ENCODE measurements at regions not wholly inside any gene's neighbourhood (a gene's known extent, or its start where the extent isn't known, plus 50 kb on each side); places are given as distances from the start of the nearest gene placed in this dataset.

DNA sequence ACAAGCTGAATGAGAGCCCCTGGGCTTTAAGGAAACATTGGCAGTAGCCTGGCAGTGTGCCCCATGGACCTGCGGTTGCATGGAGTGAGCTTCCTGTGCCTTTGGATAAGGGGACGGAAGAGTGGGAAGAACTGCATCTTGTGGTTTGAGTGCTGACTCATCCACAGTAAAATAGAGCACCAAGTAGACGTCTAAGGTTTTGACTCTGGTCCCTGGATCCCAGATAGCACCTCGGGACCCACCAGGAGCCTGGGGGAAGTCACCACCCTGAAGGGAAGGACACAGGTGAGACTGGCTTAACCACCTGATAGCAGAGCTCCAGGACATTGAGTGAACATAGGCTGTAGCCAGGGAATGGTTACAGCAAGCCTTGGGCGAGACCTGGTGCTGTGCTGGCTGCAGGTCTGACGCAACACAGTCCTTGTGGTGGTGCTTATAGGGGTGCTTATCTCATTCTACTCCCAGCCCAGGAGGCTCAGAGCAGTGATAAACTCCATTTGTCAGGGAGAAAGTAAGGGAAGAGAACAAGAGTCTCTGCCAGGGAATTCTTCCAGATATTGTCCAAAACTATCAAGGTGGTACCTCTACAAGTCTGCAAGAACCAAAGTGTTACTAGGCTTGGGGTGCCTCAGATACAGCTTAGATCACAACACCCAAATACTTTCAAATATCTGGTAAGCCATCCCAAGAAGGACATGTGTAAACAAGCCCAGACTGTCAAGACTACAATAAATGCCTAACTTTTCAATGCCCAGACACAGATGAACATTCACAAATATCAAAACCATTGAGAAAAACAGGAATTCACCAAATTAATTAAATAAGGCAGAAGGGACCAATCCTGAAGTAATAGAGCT lies 123.6 kb upstream of the TET2 start:
- Histone ChIP-seq H3K9ac (ENCODE audit: insufficient read depth in 1 of 2, low read length in 2 of 2) (no peak overlapping the region), H3K4me1 (ENCODE audit: control insufficient read depth in 5 of 5, insufficient read depth in 5 of 5, low read length in 5 of 5) (peaks cover 0 to 3% (median 0%) of the 10 kb centered on the region in 5 donors), H3K4me3 (no peak overlapping the region), H3K27ac (ENCODE audit: low read depth in 1 of 2, low read length in 1 of 2) (no peak overlapping the region), H3K36me3 (ENCODE audit: control insufficient read depth in 4 of 4, insufficient read depth in 4 of 4, low read length in 4 of 4) (no peaks in the 10 kb centered on the region), H3K9me3 (ENCODE audit: control insufficient read depth in 4 of 4, insufficient read depth in 3 of 4, low read length in 3 of 4) (peaks cover 0 to 6% (median 1%) of the 10 kb centered on the region in 4 donors), H3K27me3 (ENCODE audit: control insufficient read depth in 3 of 3, insufficient read depth in 3 of 3, low read length in 2 of 3) (no peaks in the 10 kb centered on the region)
- DNase-seq (no peak), ATAC-seq (ENCODE audit: insufficient read depth, low FRiP score) (peak; percentile 66)
- WGBS, 2 donors = 39 to 41% methylated on average over 6 of the region's 6 CpGs
- TF ChIP-seq, protein P1, sequence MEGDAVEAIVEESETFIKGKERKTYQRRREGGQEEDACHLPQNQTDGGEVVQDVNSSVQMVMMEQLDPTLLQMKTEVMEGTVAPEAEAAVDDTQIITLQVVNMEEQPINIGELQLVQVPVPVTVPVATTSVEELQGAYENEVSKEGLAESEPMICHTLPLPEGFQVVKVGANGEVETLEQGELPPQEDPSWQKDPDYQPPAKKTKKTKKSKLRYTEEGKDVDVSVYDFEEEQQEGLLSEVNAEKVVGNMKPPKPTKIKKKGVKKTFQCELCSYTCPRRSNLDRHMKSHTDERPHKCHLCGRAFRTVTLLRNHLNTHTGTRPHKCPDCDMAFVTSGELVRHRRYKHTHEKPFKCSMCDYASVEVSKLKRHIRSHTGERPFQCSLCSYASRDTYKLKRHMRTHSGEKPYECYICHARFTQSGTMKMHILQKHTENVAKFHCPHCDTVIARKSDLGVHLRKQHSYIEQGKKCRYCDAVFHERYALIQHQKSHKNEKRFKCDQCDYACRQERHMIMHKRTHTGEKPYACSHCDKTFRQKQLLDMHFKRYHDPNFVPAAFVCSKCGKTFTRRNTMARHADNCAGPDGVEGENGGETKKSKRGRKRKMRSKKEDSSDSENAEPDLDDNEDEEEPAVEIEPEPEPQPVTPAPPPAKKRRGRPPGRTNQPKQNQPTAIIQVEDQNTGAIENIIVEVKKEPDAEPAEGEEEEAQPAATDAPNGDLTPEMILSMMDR (IDR thresholded peaks at IDR 0.05; ENCODE audit: control extremely low read depth, extremely low read depth) = no peak

DNA sequence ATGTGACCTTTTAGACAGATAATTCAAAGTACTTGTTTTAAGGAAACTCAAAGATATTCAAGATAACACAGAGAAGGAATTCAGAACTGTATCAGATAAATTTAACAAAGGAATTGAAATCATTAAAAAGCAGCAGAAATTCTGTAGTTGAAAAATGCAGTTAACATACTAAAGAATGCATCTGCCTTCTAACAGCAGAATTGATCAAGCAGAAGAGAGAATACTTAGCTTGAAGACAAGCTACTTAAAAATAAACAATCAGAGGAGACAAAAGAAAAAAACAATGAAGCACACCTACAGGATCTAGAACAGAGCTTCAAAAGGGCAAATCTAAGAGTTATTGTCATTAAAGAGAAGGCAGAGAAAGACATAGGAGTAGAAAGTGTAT lies 123.0 kb upstream of the TET2 start:
- TF ChIP-seq, protein P1 (IDR thresholded peaks at IDR 0.05; ENCODE audit: control extremely low read depth, extremely low read depth) = no peak
- H3K27me3 ChIP-seq (ENCODE audit: control insufficient read depth in 3 of 3, insufficient read depth in 3 of 3, low read length in 2 of 3) = no peaks in the 10 kb centered on the region
- ATAC-seq (ENCODE audit: insufficient read depth, low FRiP score) (no peak), DNase-seq (no peak)
- no peak overlapping the region for H3K4me3 ChIP-seq
- no peak overlapping the region for H3K9ac ChIP-seq (ENCODE audit: insufficient read depth in 1 of 2, low read length in 2 of 2)
- no peaks in the 10 kb centered on the region for H3K36me3 ChIP-seq (ENCODE audit: control insufficient read depth in 4 of 4, insufficient read depth in 4 of 4, low read length in 4 of 4)
- H3K27ac ChIP-seq (ENCODE audit: low read depth in 1 of 2, low read length in 1 of 2) = no peak overlapping the region
- H3K9me3 ChIP-seq (ENCODE audit: control insufficient read depth in 4 of 4, insufficient read depth in 3 of 4, low read length in 3 of 4) = peaks cover 0 to 6% (median 1%) of the 10 kb centered on the region in 4 donors
- H3K4me1 ChIP-seq (ENCODE audit: control insufficient read depth in 5 of 5, insufficient read depth in 5 of 5, low read length in 5 of 5) = peaks cover 0 to 3% (median 0%) of the 10 kb centered on the region in 5 donors

DNA sequence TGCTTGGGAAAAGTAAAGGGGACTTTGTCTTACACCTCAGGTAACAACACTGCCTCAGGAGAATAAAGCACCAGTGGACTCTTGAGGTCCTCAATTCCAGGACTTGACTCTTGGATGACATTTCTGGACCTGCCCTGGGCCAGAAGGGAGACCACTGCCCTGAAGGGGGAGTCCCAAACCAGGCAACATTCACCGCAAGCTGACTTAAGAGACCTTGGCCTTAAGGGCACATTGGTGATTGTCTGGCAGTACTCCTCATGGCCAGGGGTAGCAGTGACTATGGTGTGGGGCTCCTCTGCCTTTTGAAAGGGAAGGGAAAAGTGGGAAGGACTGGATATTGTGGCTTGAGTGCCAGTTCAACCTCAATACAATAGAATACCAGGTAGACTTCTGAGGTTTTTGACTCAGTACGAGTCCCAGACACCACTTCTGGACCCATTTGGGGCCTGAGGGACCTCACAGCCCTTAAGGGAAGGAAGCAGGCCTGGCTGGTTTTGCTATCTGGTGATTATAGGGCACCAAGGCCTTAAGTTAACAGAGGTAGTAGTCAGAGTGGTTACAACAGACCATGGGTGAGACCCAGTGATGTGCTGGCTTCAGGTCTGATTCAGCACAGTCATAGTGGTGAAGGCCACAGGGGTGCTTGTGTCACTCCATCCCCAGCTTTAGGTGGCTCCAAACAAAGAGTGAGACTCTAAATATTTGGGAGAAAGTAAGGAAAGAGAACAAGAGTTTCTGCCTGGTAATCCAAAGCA lies 121.2 kb upstream of the TET2 start:
- Histone ChIP-seq H3K36me3 (ENCODE audit: control insufficient read depth in 4 of 4, insufficient read depth in 4 of 4, low read length in 4 of 4) (no peaks in the 10 kb centered on the region), H3K4me1 (ENCODE audit: control insufficient read depth in 5 of 5, insufficient read depth in 5 of 5, low read length in 5 of 5) (peaks cover 0 to 3% (median 0%) of the 10 kb centered on the region in 5 donors), H3K9ac (ENCODE audit: insufficient read depth in 1 of 2, low read length in 2 of 2) (no peak overlapping the region), H3K9me3 (ENCODE audit: control insufficient read depth in 4 of 4, insufficient read depth in 3 of 4, low read length in 3 of 4) (peaks cover 0 to 8% (median 1%) of the 10 kb centered on the region in 4 donors), H3K4me3 (no peak overlapping the region), H3K27me3 (ENCODE audit: control insufficient read depth in 3 of 3, insufficient read depth in 3 of 3, low read length in 2 of 3) (no peaks in the 10 kb centered on the region), H3K27ac (ENCODE audit: low read depth in 1 of 2, low read length in 1 of 2) (no peak overlapping the region)
- DNase-seq = no peak
- ATAC-seq (ENCODE audit: insufficient read depth, low FRiP score) = no peak
- 94 to 97% methylated on average over 2 of the region's 2 CpGs for WGBS, 2 donors
- TF ChIP-seq, protein P1 (IDR thresholded peaks at IDR 0.05; ENCODE audit: control extremely low read depth, extremely low read depth) = no peak

All from lung (tissue), 11 donors.